ENCODE measurements at regions not wholly inside any gene's neighbourhood (a gene's known extent, or its start where the extent isn't known, plus 50 kb on each side); places are given as distances from the start of the nearest gene placed in this dataset.
"Not testable (repeated sequence)": the region's sequence is repeated elsewhere in the genome, so short reads cannot be mapped to it uniquely, and the experiment has no call there.

GRCh38 chr3:74376323-74376722 lies 238.1 kb downstream of the CNTN3 start:
- not testable (repeated sequence) for H3K4me1 ChIP-seq (ENCODE audit: control insufficient read depth, low read depth, low read length); H3K36me3 ChIP-seq (ENCODE audit: control insufficient read depth, low read depth, low read length); H3K9me3 ChIP-seq (ENCODE audit: control insufficient read depth, low read depth, low read length); H3K27ac ChIP-seq (ENCODE audit: low read length); H3K9ac ChIP-seq (ENCODE audit: low read length); H3K4me3 ChIP-seq (ENCODE audit: low read length); H3K27me3 ChIP-seq (ENCODE audit: control insufficient read depth, insufficient read depth, low read length)

DNA sequence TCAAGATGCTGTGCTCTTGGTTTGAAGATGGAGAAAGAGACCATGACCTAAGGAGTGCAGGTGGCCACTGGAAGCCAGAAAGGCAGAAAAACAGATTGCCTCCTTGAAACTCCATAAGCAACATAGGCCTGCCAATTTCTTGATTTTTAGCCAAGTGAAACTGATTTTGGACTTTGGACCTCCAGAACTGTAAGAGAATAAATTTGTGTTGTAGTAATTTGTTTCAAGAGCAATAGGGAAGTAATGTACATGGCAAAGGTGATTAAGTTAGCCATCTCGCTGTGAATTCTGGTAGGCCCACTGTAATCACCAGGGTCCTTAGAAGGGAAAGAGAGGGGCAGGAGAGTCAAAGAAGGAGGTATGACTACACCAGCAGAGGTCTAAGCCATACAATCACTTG lies 238.8 kb downstream of the CNTN3 start:
- Histone ChIP-seq H3K27ac (ENCODE audit: low read length) (no peak overlapping the region), H3K9me3 (ENCODE audit: control insufficient read depth, low read depth, low read length) (no peaks in the 10 kb centered on the region), H3K9ac (ENCODE audit: low read length) (no peak overlapping the region), H3K36me3 (ENCODE audit: control insufficient read depth, low read depth, low read length) (no peaks in the 10 kb centered on the region), H3K27me3 (ENCODE audit: control insufficient read depth, insufficient read depth, low read length) (no peaks in the 10 kb centered on the region), H3K4me3 (ENCODE audit: low read length) (no peak overlapping the region), H3K4me1 (ENCODE audit: control insufficient read depth, low read depth, low read length) (no peaks in the 10 kb centered on the region)

DNA sequence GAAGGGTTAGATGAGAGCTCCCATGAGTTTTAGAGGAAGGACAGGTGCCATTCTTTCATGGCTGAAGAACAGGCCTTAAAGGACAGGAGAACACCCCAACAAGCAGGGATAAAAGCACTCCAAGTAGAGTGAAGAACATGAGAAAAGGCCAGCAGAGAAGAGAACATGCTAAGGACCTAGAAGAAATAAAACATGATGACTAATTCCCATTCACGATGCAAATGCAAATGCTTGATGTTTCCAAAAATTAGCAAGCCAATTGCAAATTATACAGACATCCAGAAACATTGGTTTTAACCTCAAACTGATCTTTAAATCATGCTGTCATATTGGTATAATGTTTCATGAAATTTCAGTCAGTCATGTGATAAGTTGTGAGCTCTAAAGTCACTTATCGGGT lies 241.7 kb downstream of the CNTN3 start:
- Histone ChIP-seq H3K4me3 (ENCODE audit: low read length) (no peak overlapping the region), H3K36me3 (ENCODE audit: control insufficient read depth, low read depth, low read length) (no peaks in the 10 kb centered on the region), H3K27ac (ENCODE audit: low read length) (no peak overlapping the region), H3K9ac (ENCODE audit: low read length) (no peak overlapping the region), H3K27me3 (ENCODE audit: control insufficient read depth, insufficient read depth, low read length) (no peaks in the 10 kb centered on the region), H3K4me1 (ENCODE audit: control insufficient read depth, low read depth, low read length) (no peaks in the 10 kb centered on the region), H3K9me3 (ENCODE audit: control insufficient read depth, low read depth, low read length) (no peaks in the 10 kb centered on the region)

- Histone ChIP-seq H3K27me3 (ENCODE audit: control insufficient read depth, insufficient read depth, low read length) (no peaks in the 10 kb centered on the region), H3K27ac (ENCODE audit: low read length) (no peak overlapping the region), H3K4me1 (ENCODE audit: control insufficient read depth, low read depth, low read length) (no peaks in the 10 kb centered on the region), H3K36me3 (ENCODE audit: control insufficient read depth, low read depth, low read length) (no peaks in the 10 kb centered on the region), H3K4me3 (ENCODE audit: low read length) (no peak overlapping the region), H3K9me3 (ENCODE audit: control insufficient read depth, low read depth, low read length) (no peaks in the 10 kb centered on the region), H3K9ac (ENCODE audit: low read length) (no peak overlapping the region)
Measured at GRCh38 chr3:74370342-74370741, 244.1 kb downstream of the CNTN3 start.

- H3K9ac ChIP-seq (ENCODE audit: low read length), result no peak overlapping the region
- no peaks in the 10 kb centered on the region for H3K4me1 ChIP-seq (ENCODE audit: control insufficient read depth, low read depth, low read length)
- no peak overlapping the region for H3K4me3 ChIP-seq (ENCODE audit: low read length)
- no peaks in the 10 kb centered on the region for H3K9me3 ChIP-seq (ENCODE audit: control insufficient read depth, low read depth, low read length)
- H3K36me3 ChIP-seq (ENCODE audit: control insufficient read depth, low read depth, low read length), result no peaks in the 10 kb centered on the region
- no peaks in the 10 kb centered on the region for H3K27me3 ChIP-seq (ENCODE audit: control insufficient read depth, insufficient read depth, low read length)
- H3K27ac ChIP-seq (ENCODE audit: low read length), result no peak overlapping the region
Measured at GRCh38 chr3:74366331-74366730, 248.1 kb downstream of the CNTN3 start.

DNA sequence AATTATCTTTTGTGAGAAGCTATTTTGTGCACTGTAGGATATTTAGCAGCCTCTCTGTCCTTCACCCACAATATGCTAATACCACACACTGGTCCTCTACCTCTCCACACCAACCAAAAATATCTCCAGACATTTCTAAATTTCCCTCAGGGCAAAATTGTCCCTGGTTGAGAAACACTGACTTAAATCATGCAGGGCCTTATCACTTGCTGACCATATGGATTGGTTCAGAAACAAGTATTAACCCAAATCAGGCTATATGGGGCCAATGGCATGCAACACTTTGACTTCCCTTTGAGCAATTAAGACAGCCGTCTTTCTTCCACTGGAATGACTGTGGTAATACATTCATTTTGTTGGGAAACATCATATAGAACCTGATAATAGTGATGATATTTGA lies 251.1 kb downstream of the CNTN3 start:
- no peak overlapping the region for H3K9ac ChIP-seq (ENCODE audit: low read length)
- H3K4me1 ChIP-seq (ENCODE audit: control insufficient read depth, low read depth, low read length), result no peaks in the 10 kb centered on the region
- no peaks in the 10 kb centered on the region for H3K36me3 ChIP-seq (ENCODE audit: control insufficient read depth, low read depth, low read length)
- H3K4me3 ChIP-seq (ENCODE audit: low read length), result no peak overlapping the region
- no peaks in the 10 kb centered on the region for H3K9me3 ChIP-seq (ENCODE audit: control insufficient read depth, low read depth, low read length)
- H3K27me3 ChIP-seq (ENCODE audit: control insufficient read depth, insufficient read depth, low read length), result no peaks in the 10 kb centered on the region
- no peak overlapping the region for H3K27ac ChIP-seq (ENCODE audit: low read length)

DNA sequence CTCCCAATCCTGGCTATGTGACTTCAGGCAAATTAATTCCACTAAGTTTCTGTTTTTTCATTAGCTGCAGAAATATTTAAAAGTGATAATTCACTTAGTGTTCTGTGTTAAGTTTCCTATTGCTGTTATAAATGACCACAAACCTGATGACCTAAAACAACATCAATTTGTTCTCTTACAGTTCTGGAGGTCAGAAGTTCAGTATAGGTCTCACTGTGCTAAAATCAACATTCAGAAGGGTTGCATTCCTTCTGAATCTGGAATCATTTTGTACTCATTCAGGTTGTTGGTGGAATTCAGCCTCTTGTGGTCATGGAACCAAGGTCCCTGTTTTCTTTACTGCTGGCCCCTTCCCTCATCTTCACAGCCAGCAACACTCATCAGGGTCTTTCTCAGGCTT lies 254.1 kb downstream of the CNTN3 start:
- Histone ChIP-seq H3K27ac (ENCODE audit: low read length) (no peak overlapping the region), H3K27me3 (ENCODE audit: control insufficient read depth, insufficient read depth, low read length) (no peaks in the 10 kb centered on the region), H3K9me3 (ENCODE audit: control insufficient read depth, low read depth, low read length) (no peaks in the 10 kb centered on the region), H3K9ac (ENCODE audit: low read length) (no peak overlapping the region), H3K4me1 (ENCODE audit: control insufficient read depth, low read depth, low read length) (no peaks in the 10 kb centered on the region), H3K4me3 (ENCODE audit: low read length) (no peak overlapping the region), H3K36me3 (ENCODE audit: control insufficient read depth, low read depth, low read length) (no peaks in the 10 kb centered on the region)

DNA sequence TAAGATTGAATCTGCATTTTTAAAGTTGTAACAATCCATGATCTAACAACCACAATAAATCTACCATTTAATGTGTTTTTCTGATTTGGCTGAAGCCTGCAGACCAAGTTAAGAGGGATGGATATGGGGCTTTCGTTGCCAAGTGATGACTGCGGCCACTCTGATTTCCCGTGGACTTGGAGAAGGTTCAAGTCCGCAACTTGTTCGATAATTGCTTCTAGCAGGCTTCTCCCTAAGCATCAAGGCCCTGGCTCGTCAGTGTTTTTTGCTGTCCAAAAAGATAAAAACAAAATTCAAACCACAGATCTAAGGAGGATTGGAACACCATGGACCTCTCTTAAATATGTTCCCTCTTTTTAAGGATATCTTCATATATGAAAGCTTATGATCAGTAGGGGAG lies 256.6 kb downstream of the CNTN3 start:
- no peaks in the 10 kb centered on the region for H3K36me3 ChIP-seq (ENCODE audit: control insufficient read depth, low read depth, low read length)
- H3K27ac ChIP-seq (ENCODE audit: low read length), result no peak overlapping the region

DNA sequence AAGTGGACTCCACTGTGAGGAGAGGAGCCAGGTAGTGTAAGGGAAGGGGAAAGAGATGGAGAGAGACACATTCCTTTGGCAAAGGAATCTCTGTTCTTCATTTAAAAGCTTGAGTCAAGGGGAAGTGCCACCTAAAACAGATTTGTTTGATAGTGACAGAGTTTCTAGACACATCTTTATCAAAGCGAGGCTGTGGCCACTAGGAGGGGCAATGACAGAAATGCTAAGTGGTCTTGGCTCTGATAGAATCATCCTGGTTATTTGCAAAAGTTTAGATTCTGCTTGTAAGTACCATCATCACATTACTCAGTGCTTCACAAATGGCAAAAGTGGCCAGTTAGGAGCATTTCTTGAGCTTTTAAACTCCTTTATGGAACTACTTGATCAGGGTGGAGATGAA lies 261.4 kb downstream of the CNTN3 start:
- no peak overlapping the region for H3K4me3 ChIP-seq (ENCODE audit: low read length)
- no peaks in the 10 kb centered on the region for H3K9me3 ChIP-seq (ENCODE audit: control insufficient read depth, low read depth, low read length)
- H3K4me1 ChIP-seq (ENCODE audit: control insufficient read depth, low read depth, low read length), result no peaks in the 10 kb centered on the region
- no peak overlapping the region for H3K27ac ChIP-seq (ENCODE audit: low read length)
- no peaks in the 10 kb centered on the region for H3K27me3 ChIP-seq (ENCODE audit: control insufficient read depth, insufficient read depth, low read length)
- no peak overlapping the region for H3K9ac ChIP-seq (ENCODE audit: low read length)
- no peaks in the 10 kb centered on the region for H3K36me3 ChIP-seq (ENCODE audit: control insufficient read depth, low read depth, low read length)

More for the DNA sequence above, 256.6 kb downstream of the CNTN3 start:
- no peaks in the 10 kb centered on the region for H3K27me3 ChIP-seq (ENCODE audit: control insufficient read depth, insufficient read depth, low read length)
- no peak overlapping the region for H3K4me3 ChIP-seq (ENCODE audit: low read length)
- H3K4me1 ChIP-seq (ENCODE audit: control insufficient read depth, low read depth, low read length), result no peaks in the 10 kb centered on the region
- no peak overlapping the region for H3K9ac ChIP-seq (ENCODE audit: low read length)
- H3K9me3 ChIP-seq (ENCODE audit: control insufficient read depth, low read depth, low read length), result no peaks in the 10 kb centered on the region

GRCh38 chr3:74352166-74352565 lies 262.3 kb downstream of the CNTN3 start:
- H3K4me1 ChIP-seq (ENCODE audit: control insufficient read depth, low read depth, low read length), result no peaks in the 10 kb centered on the region
- no peaks in the 10 kb centered on the region for H3K9me3 ChIP-seq (ENCODE audit: control insufficient read depth, low read depth, low read length)
- H3K27ac ChIP-seq (ENCODE audit: low read length), result no peak overlapping the region
- no peaks in the 10 kb centered on the region for H3K36me3 ChIP-seq (ENCODE audit: control insufficient read depth, low read depth, low read length)
- no peak overlapping the region for H3K9ac ChIP-seq (ENCODE audit: low read length)
- no peak overlapping the region for H3K4me3 ChIP-seq (ENCODE audit: low read length)
- H3K27me3 ChIP-seq (ENCODE audit: control insufficient read depth, insufficient read depth, low read length), result no peaks in the 10 kb centered on the region

DNA sequence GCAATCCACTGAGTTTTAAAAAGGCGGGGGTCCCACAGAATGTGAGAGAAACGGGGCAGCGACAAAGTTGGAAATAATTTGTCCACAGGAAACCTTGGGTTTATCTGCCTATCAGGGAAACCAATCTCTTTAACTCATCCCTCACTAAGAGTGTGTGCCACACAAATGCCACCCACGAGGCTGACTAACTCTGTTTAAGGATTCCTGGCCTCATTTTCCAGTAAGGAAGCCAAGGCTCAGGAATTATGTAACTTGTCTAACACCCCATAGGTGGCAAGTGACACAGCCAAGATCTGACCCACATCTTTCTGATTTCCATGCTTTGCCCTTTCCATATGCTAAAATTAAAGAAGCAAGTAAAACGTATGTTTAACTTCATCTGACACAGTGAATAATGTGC lies 263.2 kb downstream of the CNTN3 start:
- H3K4me1 ChIP-seq (ENCODE audit: control insufficient read depth, low read depth, low read length), result no peaks in the 10 kb centered on the region
- no peak overlapping the region for H3K27ac ChIP-seq (ENCODE audit: low read length)
- H3K4me3 ChIP-seq (ENCODE audit: low read length), result no peak overlapping the region
- no peak overlapping the region for H3K9ac ChIP-seq (ENCODE audit: low read length)
- no peaks in the 10 kb centered on the region for H3K9me3 ChIP-seq (ENCODE audit: control insufficient read depth, low read depth, low read length)
- no peaks in the 10 kb centered on the region for H3K36me3 ChIP-seq (ENCODE audit: control insufficient read depth, low read depth, low read length)
- no peaks in the 10 kb centered on the region for H3K27me3 ChIP-seq (ENCODE audit: control insufficient read depth, insufficient read depth, low read length)

GRCh38 chr3:74349015-74349414 lies 265.4 kb downstream of the CNTN3 start:
- Histone ChIP-seq H3K4me1 (ENCODE audit: control insufficient read depth, low read depth, low read length) (no peaks in the 10 kb centered on the region), H3K27me3 (ENCODE audit: control insufficient read depth, insufficient read depth, low read length) (no peaks in the 10 kb centered on the region), H3K27ac (ENCODE audit: low read length) (no peak overlapping the region), H3K9me3 (ENCODE audit: control insufficient read depth, low read depth, low read length) (no peaks in the 10 kb centered on the region), H3K4me3 (ENCODE audit: low read length) (no peak overlapping the region), H3K9ac (ENCODE audit: low read length) (no peak overlapping the region), H3K36me3 (ENCODE audit: control insufficient read depth, low read depth, low read length) (no peaks in the 10 kb centered on the region)

All from iPS-18a (cell line).